Esophagus squamous epithelium (tissue), 5 donors: ENCODE measurements at regions not wholly inside any gene's neighbourhood (a gene's known extent, or its start where the extent isn't known, plus 50 kb on each side); places are given as distances from the start of the nearest gene placed in this dataset.

Experiments
- DNase-seq: peaks from one replicate; lab custom pipeline; 2025; lab: John Stamatoyannopoulos, UW
- H3K27ac ChIP-seq, 4 donors: fragments of 200-600 bp; sonication (generic); one replicate each; pipeline ENCODE4 v1.5.1; 2016 to 2019; ENCODE audit warnings: mild to moderate bottlenecking in 1 of 4
- H3K27me3 ChIP-seq, 4 donors: fragments of 200-600 bp; sonication (generic); 1 replicate in 3 of 4; 2 replicates in 1 of 4; pipeline versions ENCODE4 v1.5.1 to v1.6.0; 2017 to 2021; ENCODE audit warnings: antibody characterized with exemption in 1 of 4
- H3K36me3 ChIP-seq, 3 donors: fragments of 200-600 bp; sonication (generic); one replicate each; pipeline ENCODE4 v1.5.1; 2016 to 2019
- H3K4me1 ChIP-seq, 3 donors: fragments of 200-600 bp; sonication (generic); one replicate each; pipeline ENCODE4 v1.5.1; 2017 to 2019
- H3K4me3 ChIP-seq, 4 donors: fragments of 200-600 bp; sonication (generic); 1 replicate in 3 of 4; 2 replicates in 1 of 4; pipeline ENCODE4 v1.5.1; 2016 to 2019; ENCODE audit warnings: mild to moderate bottlenecking in 2 of 4, moderate library complexity in 1 of 4
- H3K9me3 ChIP-seq, 3 donors: fragments of 200-600 bp; sonication (generic); one replicate each; pipeline ENCODE4 v1.5.1; 2016 to 2019
- CTCF ChIP-seq, 6 experiments: fragments of 450-650 bp in 4 of 6; fragments of 200-600 bp in 2 of 6; sonication (generic) in 2 of 6; IDR thresholded peaks; one replicate each; pipeline ENCODE4 v1.5.1; 2016 to 2019; ENCODE audit warnings: antibody characterized with exemption in 6 of 6, mild to moderate bottlenecking in 4 of 6, moderate library complexity in 4 of 6
- POLR2A ChIP-seq, 4 donors: fragments of 450-650 bp; IDR thresholded peaks; one replicate each; pipeline ENCODE4 v1.6.1; 2017; ENCODE audit warnings: antibody characterized with exemption in 4 of 4, mild to moderate bottlenecking in 4 of 4, moderate library complexity in 3 of 4
- WGBS, 2 donors: methylation state at CpG; one replicate each; pipeline ENCODE4 v1.1.5; 2018; 5-methylcytosine and 5-hydroxymethylcytosine counted together
- intact Hi-C: fragments of 100-400 bp; cut with DNase I; formaldehyde crosslinking; loops from one replicate; pipeline ENCODE4 v1.15.0; 2022
- donor health status: DM: yes; HTN: yes; CAD: no.

GRCh38 chr5:156241266-156241665, 85.7 kb upstream of the SGCD start:
- Histone ChIP-seq H3K4me3 (no peak overlapping the region), H3K27ac (no peak overlapping the region), H3K27me3 (no peaks in the 10 kb centered on the region), H3K4me1 (no peaks in the 10 kb centered on the region), H3K9me3 (no peaks in the 10 kb centered on the region), H3K36me3 (no peaks in the 10 kb centered on the region)
- DNase-seq: no peak
- no peak for TF ChIP-seq CTCF (IDR thresholded peaks at IDR 0.05)
- TF ChIP-seq POLR2A (IDR thresholded peaks at IDR 0.05): no peak
- intact Hi-C loops: no loop called here

GRCh38 chr5:156245895-156246294, 81.1 kb upstream of the SGCD start:
- no peak for TF ChIP-seq POLR2A (IDR thresholded peaks at IDR 0.05)
- TF ChIP-seq CTCF (IDR thresholded peaks at IDR 0.05): no peak
- WGBS, 2 donors: 91 to 93% methylated on average over 1 of the region's 1 CpG
- no peaks in the 10 kb centered on the region for H3K9me3 ChIP-seq
- intact Hi-C loops: no loop called here
- no peak overlapping the region for H3K27ac ChIP-seq
- H3K4me1 ChIP-seq: no peaks in the 10 kb centered on the region
- H3K36me3 ChIP-seq: no peaks in the 10 kb centered on the region
- no peak overlapping the region for H3K4me3 ChIP-seq
- no peak for DNase-seq
- H3K27me3 ChIP-seq: no peaks in the 10 kb centered on the region

- 26 to 36% methylated on average over 1 of the region's 1 CpG for whole genome bisulfite sequencing, 2 donors
- DNase-seq: no peak
- Histone ChIP-seq H3K36me3 (no peaks in the 10 kb centered on the region), H3K27me3 (no peaks in the 10 kb centered on the region), H3K27ac (no peak overlapping the region), H3K4me1 (no peaks in the 10 kb centered on the region), H3K9me3 (no peaks in the 10 kb centered on the region), H3K4me3 (no peak overlapping the region)
- intact Hi-C loops: no loop called here
- TF ChIP-seq CTCF (IDR thresholded peaks at IDR 0.05): no peak
- no peak for TF ChIP-seq POLR2A (IDR thresholded peaks at IDR 0.05)
These were observed 75.9 kb upstream of the SGCD start for GRCh38 chr5:156251076-156251475.

GRCh38 chr5:156253130-156253529, 73.8 kb upstream of the SGCD start:
- DNase-seq: no peak
- TF ChIP-seq POLR2A (IDR thresholded peaks at IDR 0.05) (no peak), CTCF (IDR thresholded peaks at IDR 0.05) (no peak)
- H3K27me3 ChIP-seq: no peaks in the 10 kb centered on the region
- no peak overlapping the region for H3K4me3 ChIP-seq
- no peaks in the 10 kb centered on the region for H3K9me3 ChIP-seq
- no peaks in the 10 kb centered on the region for H3K4me1 ChIP-seq
- WGBS, 2 donors: 80 to 82% methylated on average over 3 of the region's 3 CpGs
- H3K36me3 ChIP-seq: no peaks in the 10 kb centered on the region
- no peak overlapping the region for H3K27ac ChIP-seq
- intact Hi-C loops: no loop called here

DNA sequence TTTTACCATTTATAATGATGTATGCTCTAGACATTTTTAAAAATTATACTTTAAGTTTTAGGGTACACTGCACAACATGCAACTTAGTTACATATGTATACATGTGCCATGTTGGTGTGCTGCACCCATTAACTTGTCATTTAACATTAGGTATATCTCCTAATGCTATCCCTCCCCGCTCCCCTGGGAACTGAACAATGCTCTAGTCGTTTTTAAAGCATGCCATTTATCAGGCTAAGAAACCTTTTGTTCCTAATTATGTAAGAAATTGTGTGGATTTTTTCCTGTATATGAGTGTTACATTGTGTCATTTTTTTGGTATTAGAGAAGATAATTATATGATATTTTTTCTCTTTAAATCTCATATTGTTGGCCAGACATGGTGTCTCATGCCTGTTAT, 72.8 kb upstream of the SGCD start:
- H3K36me3 ChIP-seq: no peaks in the 10 kb centered on the region
- intact Hi-C loops: no loop called here
- no peak overlapping the region for H3K4me3 ChIP-seq
- H3K4me1 ChIP-seq: no peaks in the 10 kb centered on the region
- no peak for DNase-seq
- H3K9me3 ChIP-seq: no peaks in the 10 kb centered on the region
- no peaks in the 10 kb centered on the region for H3K27me3 ChIP-seq
- H3K27ac ChIP-seq: no peak overlapping the region
- TF ChIP-seq CTCF (IDR thresholded peaks at IDR 0.05) (no peak), POLR2A (IDR thresholded peaks at IDR 0.05) (no peak)
- WGBS, 2 donors: 28 to 31% methylated on average over 2 of the region's 2 CpGs
